Neuronal stem cell (in vitro differentiated cells): ENCODE measurements at regions not wholly inside any gene's neighbourhood (a gene's known extent, or its start where the extent isn't known, plus 50 kb on each side); places are given as distances from the start of the nearest gene placed in this dataset.

Experiments used
- DNase-seq: peaks from one replicate; pipeline ENCODE4 v3.0.0-alpha.2; 2013; ENCODE audit warnings: low spot score
- H2AFZ ChIP-seq: one replicate; pipeline ENCODE4 v1.6.1; 2013; ENCODE audit warnings: mild to moderate bottlenecking, low read length, inconsistent platforms
- H2AK5ac ChIP-seq: 2 replicates; pipeline ENCODE4 v1.6.1; 2013; ENCODE audit warnings: low read depth, mild to moderate bottlenecking, inconsistent platforms, low read length, moderate library complexity, mixed read lengths
- H2BK120ac ChIP-seq: 2 replicates; pipeline ENCODE4 v1.6.1; 2013; ENCODE audit warnings: low read depth, mild to moderate bottlenecking, inconsistent platforms, low read length, moderate library complexity, mixed read lengths
- H2BK12ac ChIP-seq: one replicate; pipeline ENCODE4 v1.6.1; 2013; ENCODE audit warnings: low read length, inconsistent platforms
- H2BK15ac ChIP-seq: 2 replicates; pipeline ENCODE4 v1.6.1; 2013; ENCODE audit warnings: mild to moderate bottlenecking, low read length, inconsistent platforms, mixed read lengths
- H2BK5ac ChIP-seq: one replicate; pipeline ENCODE4 v1.6.1; 2013; ENCODE audit warnings: inconsistent platforms, mild to moderate bottlenecking, low read length, moderate library complexity
- H3K14ac ChIP-seq: one replicate; pipeline ENCODE4 v1.6.1; 2013; ENCODE audit warnings: low read length, inconsistent platforms
- H3K18ac ChIP-seq: 2 replicates; pipeline ENCODE4 v1.6.1; 2013; ENCODE audit warnings: low read length, inconsistent platforms
- H3K23ac ChIP-seq: 2 replicates; pipeline ENCODE4 v1.6.1; 2013; ENCODE audit warnings: low read depth, mild to moderate bottlenecking, mixed read lengths, low read length, inconsistent platforms; ENCODE audit not compliant: poor library complexity
- H3K27ac ChIP-seq: replicated peaks from 3 replicates; pipeline ENCODE4 v1.5.1; 2013; ENCODE audit warnings: low read length, inconsistent platforms
- H3K27me3 ChIP-seq, 3 experiments: 2 replicates each; pipeline ENCODE4 v1.6.1; 2013; ENCODE audit warnings: low read length in 3 of 3, mild to moderate bottlenecking in 2 of 3, inconsistent platforms in 1 of 3, low read depth in 1 of 3, mixed read lengths in 1 of 3, moderate library complexity in 1 of 3; ENCODE audit not compliant: control insufficient read depth in 3 of 3, insufficient read depth in 3 of 3
- H3K36me3 ChIP-seq, 2 donors: replicated peaks in 1 of 2; 2 replicates each; pipeline ENCODE4 v1.6.1; 2013; ENCODE audit warnings: low read length in 2 of 2; ENCODE audit not compliant: control insufficient read depth in 2 of 2, insufficient read depth in 2 of 2
- H3K4ac ChIP-seq: 2 replicates; pipeline ENCODE4 v1.6.1; 2013; ENCODE audit warnings: inconsistent platforms, mild to moderate bottlenecking, low read length, moderate library complexity
- H3K4me1 ChIP-seq, 2 donors: 1 replicate in 1 of 2; 2 replicates in 1 of 2; pipeline ENCODE4 v1.6.1; 2013; ENCODE audit warnings: low read length in 2 of 2, low read depth in 1 of 2; ENCODE audit not compliant: control insufficient read depth in 2 of 2, insufficient read depth in 1 of 2
- H3K4me2 ChIP-seq: one replicate; pipeline ENCODE4 v1.6.1; 2013; ENCODE audit warnings: mild to moderate bottlenecking, low read length, inconsistent platforms; ENCODE audit not compliant: insufficient read depth, poor library complexity, severe bottlenecking
- H3K4me3 ChIP-seq, 2 donors: 2 replicates each; pipeline ENCODE4 v1.5.1; 2013; ENCODE audit warnings: low read length in 2 of 2, mild to moderate bottlenecking in 2 of 2, inconsistent platforms in 1 of 2, moderate library complexity in 1 of 2
- H3K79me1 ChIP-seq: one replicate; pipeline ENCODE4 v1.6.1; 2013; ENCODE audit warnings: low read depth, mild to moderate bottlenecking, inconsistent platforms, low read length, moderate library complexity
- H3K9ac ChIP-seq: one replicate; pipeline ENCODE4 v1.6.1; 2013; ENCODE audit warnings: mild to moderate bottlenecking, low read depth, low read length, inconsistent platforms; ENCODE audit not compliant: poor library complexity
- H3K9me3 ChIP-seq, 2 donors: replicated peaks in 1 of 2; 2 replicates each; pipeline versions ENCODE3 to v1.6.1; 2013; ENCODE audit warnings: low read length in 2 of 2, mild to moderate bottlenecking in 2 of 2, inconsistent platforms in 1 of 2, low read depth in 1 of 2, mixed read lengths in 1 of 2, moderate library complexity in 1 of 2; ENCODE audit not compliant: control insufficient read depth in 2 of 2, insufficient read depth in 1 of 2
- H4K8ac ChIP-seq: one replicate; pipeline ENCODE4 v1.6.1; 2013; ENCODE audit warnings: low read depth, mild to moderate bottlenecking, inconsistent platforms, low read length, moderate library complexity
- H4K91ac ChIP-seq: one replicate; pipeline ENCODE4 v1.6.1; 2013; ENCODE audit warnings: low read length, low read depth, mild to moderate bottlenecking, inconsistent platforms; ENCODE audit not compliant: poor library complexity
- WGBS, 2 donors: extraction: QIAGEN DNeasy Blood & Tissue Kit; methylation state at CpG; one replicate each; pipeline ENCODE4 v1.1.7; 2013; ENCODE audit warnings: missing lambda C conversion rate in 2 of 2, mixed read lengths in 1 of 2; ENCODE audit not compliant: insufficient read length in 2 of 2, insufficient replicate concordance in 1 of 2; ENCODE audit errors: extremely low coverage in 2 of 2; 5-methylcytosine and 5-hydroxymethylcytosine counted together

DNA sequence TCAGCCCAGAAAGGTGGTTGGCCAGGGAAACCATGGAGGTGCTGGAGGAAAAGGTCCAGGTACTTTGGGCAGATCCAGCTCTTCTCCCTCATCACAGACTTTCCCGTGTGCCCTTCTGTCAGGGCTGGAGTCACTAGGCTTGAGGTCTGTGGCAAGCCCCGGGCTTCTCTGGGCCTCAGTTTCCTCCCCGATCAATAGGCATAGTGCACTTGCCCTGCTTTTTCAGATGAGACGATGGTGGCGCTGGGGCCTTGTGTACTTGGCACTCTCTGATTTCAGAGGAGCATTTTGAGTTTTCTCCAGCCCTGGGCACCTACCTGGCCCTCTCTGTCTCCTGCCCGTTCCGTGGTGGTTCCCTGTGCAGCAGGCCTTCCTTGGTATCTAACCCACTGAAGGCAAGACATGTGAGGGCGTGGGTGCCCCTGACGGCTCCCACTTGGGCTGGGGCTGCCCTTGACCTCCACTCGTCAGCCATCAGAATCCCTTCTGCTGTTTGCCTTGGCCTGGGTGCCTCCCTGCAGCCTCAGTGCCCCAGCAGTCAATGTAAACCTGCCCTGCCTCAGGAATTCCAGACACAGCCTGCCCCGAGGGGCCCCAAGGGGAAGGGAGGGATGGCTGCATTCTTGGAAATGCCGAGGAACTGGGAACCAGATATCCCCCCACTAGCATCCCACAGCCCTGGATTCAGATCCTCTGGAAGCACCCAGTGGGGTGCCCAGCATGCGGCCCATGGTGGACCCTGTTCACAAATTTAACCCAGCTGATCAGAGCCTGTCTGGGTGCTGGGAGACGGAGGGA lies 66.3 kb upstream of the COL5A1 start:
- no peaks in the 10 kb centered on the region for H3K36me3 ChIP-seq
- H4K8ac ChIP-seq, result no peak overlapping the region
- H3K9ac ChIP-seq, result no peak overlapping the region
- no peak overlapping the region for H2BK120ac ChIP-seq
- H3K9me3 ChIP-seq, result peaks cover 0 to 1% of the 10 kb centered on the region in 2 donors
- H3K4me1 ChIP-seq, result peaks cover 0 to 3% of the 10 kb centered on the region in 2 donors
- H3K27me3 ChIP-seq, result no peaks in the 10 kb centered on the region
- H4K91ac ChIP-seq, result no peak overlapping the region
- no peaks in the 10 kb centered on the region for H3K79me1 ChIP-seq
- H2BK15ac ChIP-seq, result no peak overlapping the region
- H3K4me3 ChIP-seq, result no peak overlapping the region
- H2BK5ac ChIP-seq, result no peak overlapping the region
- no peak overlapping the region for H3K4ac ChIP-seq
- peak overlapping the region; percentile 59 for H3K18ac ChIP-seq
- no peak overlapping the region for H2AFZ ChIP-seq
- no peak for DNase-seq
- H3K27ac ChIP-seq, result no peak overlapping the region
- no peak overlapping the region for H3K14ac ChIP-seq
- no peak overlapping the region for H2BK12ac ChIP-seq
- no CpG with 5 or more reads among the region's 14 CpGs for whole genome bisulfite sequencing, 2 donors
- no peak overlapping the region for H3K4me2 ChIP-seq
- H3K23ac ChIP-seq, result no peak overlapping the region
- no peak overlapping the region for H2AK5ac ChIP-seq

- H3K4me2 ChIP-seq, result no peak overlapping the region
- H2AK5ac ChIP-seq, result no peak overlapping the region
- H3K27me3 ChIP-seq, result no peaks in the 10 kb centered on the region
- no peak overlapping the region for H3K14ac ChIP-seq
- no peak overlapping the region for H3K4ac ChIP-seq
- no peak overlapping the region for H2BK120ac ChIP-seq
- H3K18ac ChIP-seq, result peak overlapping the region; percentile 32
- no peak overlapping the region for H4K91ac ChIP-seq
- peaks cover 0 to 1% of the 10 kb centered on the region in 2 donors for H3K9me3 ChIP-seq
- H3K9ac ChIP-seq, result no peak overlapping the region
- no peak overlapping the region for H4K8ac ChIP-seq
- H3K27ac ChIP-seq, result no peak overlapping the region
- DNase-seq, result no peak
- no peak overlapping the region for H3K23ac ChIP-seq
- H2BK5ac ChIP-seq, result no peak overlapping the region
- H2BK15ac ChIP-seq, result no peak overlapping the region
- H2BK12ac ChIP-seq, result no peak overlapping the region
- no peak overlapping the region for H3K4me3 ChIP-seq
- no peaks in the 10 kb centered on the region for H3K36me3 ChIP-seq
- H3K79me1 ChIP-seq, result no peaks in the 10 kb centered on the region
- no peak overlapping the region for H2AFZ ChIP-seq
- H3K4me1 ChIP-seq, result peaks cover 0 to 3% of the 10 kb centered on the region in 2 donors
- WGBS, 2 donors, result no CpG with 5 or more reads among the region's 3 CpGs
These were observed 65.8 kb upstream of the COL5A1 start for GRCh38 chr9:134575901-134576176.

DNA sequence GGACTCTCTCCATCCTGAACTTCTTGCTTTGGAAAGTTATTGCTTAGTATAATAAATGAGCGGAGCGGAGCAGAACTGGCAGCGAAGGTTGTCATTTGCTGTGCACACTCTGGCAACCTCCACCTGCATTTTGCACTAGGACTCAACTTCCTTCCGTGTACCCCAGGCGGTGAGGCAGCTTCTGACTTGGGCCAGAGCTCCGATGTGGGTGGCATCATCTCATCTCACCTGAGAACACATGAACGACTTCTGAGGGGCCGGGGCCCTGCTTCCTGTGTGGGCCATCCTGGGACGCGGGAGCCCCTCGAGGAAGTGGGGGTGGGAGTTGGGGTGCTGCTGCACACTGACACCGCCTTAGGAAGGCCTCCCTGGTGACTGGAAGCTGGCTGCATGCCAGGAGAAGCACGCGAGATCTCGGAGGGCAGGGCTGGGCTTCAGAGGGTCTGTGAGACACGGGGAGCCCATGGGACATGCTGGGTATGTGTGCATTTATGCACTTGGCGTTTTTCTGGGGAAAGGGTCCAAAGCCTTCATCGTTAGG lies 56.5 kb upstream of the COL5A1 start:
- H2AK5ac ChIP-seq, result peak overlapping the region; percentile 39
- H2BK12ac ChIP-seq, result no peak overlapping the region
- peak overlapping the region; percentile 20 for H4K91ac ChIP-seq
- no peak overlapping the region for H3K4me3 ChIP-seq
- peak overlapping the region; percentile 25 for H3K14ac ChIP-seq
- H3K9ac ChIP-seq, result no peak overlapping the region
- H3K4me1 ChIP-seq, result no peaks in the 10 kb centered on the region
- H3K23ac ChIP-seq, result no peak overlapping the region
- H3K4ac ChIP-seq, result no peak overlapping the region
- no peak overlapping the region for H3K18ac ChIP-seq
- WGBS, 2 donors, result no CpG with 5 or more reads among the region's 18 CpGs
- H3K4me2 ChIP-seq, result no peak overlapping the region
- H2BK15ac ChIP-seq, result no peak overlapping the region
- no peak for DNase-seq
- H3K27ac ChIP-seq, result no peak overlapping the region
- no peak overlapping the region for H2BK5ac ChIP-seq
- no peaks in the 10 kb centered on the region for H3K27me3 ChIP-seq
- H3K9me3 ChIP-seq, result no peaks in the 10 kb centered on the region
- H3K79me1 ChIP-seq, result no peaks in the 10 kb centered on the region
- no peak overlapping the region for H2BK120ac ChIP-seq
- H3K36me3 ChIP-seq, result no peaks in the 10 kb centered on the region
- H4K8ac ChIP-seq, result no peak overlapping the region
- no peak overlapping the region for H2AFZ ChIP-seq

- no CpG with 5 or more reads among the region's 28 CpGs for WGBS, 2 donors
- no peaks in the 10 kb centered on the region for H3K9me3 ChIP-seq
- H3K18ac ChIP-seq, result peak overlapping the region; percentile 13
- H3K79me1 ChIP-seq, result no peaks in the 10 kb centered on the region
- no peaks in the 10 kb centered on the region for H3K4me1 ChIP-seq
- no peak overlapping the region for H2BK120ac ChIP-seq
- no peak overlapping the region for H3K14ac ChIP-seq
- H3K36me3 ChIP-seq, result no peaks in the 10 kb centered on the region
- H3K4me3 ChIP-seq, result no peak overlapping the region
- DNase-seq, result no peak
- no peak overlapping the region for H3K9ac ChIP-seq
- H3K23ac ChIP-seq, result no peak overlapping the region
- no peak overlapping the region for H2AK5ac ChIP-seq
- no peak overlapping the region for H2BK15ac ChIP-seq
- H2BK5ac ChIP-seq, result no peak overlapping the region
- H4K8ac ChIP-seq, result no peak overlapping the region
- no peak overlapping the region for H2AFZ ChIP-seq
- no peak overlapping the region for H2BK12ac ChIP-seq
- no peak overlapping the region for H3K4me2 ChIP-seq
- H3K27ac ChIP-seq, result no peak overlapping the region
- no peak overlapping the region for H3K4ac ChIP-seq
- H4K91ac ChIP-seq, result no peak overlapping the region
- no peaks in the 10 kb centered on the region for H3K27me3 ChIP-seq
These were observed 55.6 kb upstream of the COL5A1 start for GRCh38 chr9:134585746-134586706.
